GM13976 (cell line): ENCODE measurements at regions not wholly inside any gene's neighbourhood (a gene's known extent, or its start where the extent isn't known, plus 50 kb on each side); places are given as distances from the start of the nearest gene placed in this dataset.

Experiments used
- DNase-seq: peaks from one replicate; pipeline ENCODE4 v3.0.0; 2012; ENCODE audit warnings: low spot score
- in situ Hi-C: fragments of 300-500 bp; cut with MboI; formaldehyde crosslinking; loops from one replicate; pipeline ENCODE4 v1.12.0; 2022; ENCODE audit warnings: low sequenced_read_pairs, mixed read lengths, inconsistent platforms; ENCODE audit not compliant: unreplicated experiment
- TF ChIP-seq, protein P1 (sequence below): IDR thresholded peaks from 2 replicates; pipeline ENCODE4 v1.5.1; 2012; ENCODE audit warnings: borderline replicate concordance, mild to moderate bottlenecking; ENCODE audit not compliant: insufficient read depth; ENCODE audit errors: extremely low read depth, missing control alignments, control extremely low read depth

DNA sequence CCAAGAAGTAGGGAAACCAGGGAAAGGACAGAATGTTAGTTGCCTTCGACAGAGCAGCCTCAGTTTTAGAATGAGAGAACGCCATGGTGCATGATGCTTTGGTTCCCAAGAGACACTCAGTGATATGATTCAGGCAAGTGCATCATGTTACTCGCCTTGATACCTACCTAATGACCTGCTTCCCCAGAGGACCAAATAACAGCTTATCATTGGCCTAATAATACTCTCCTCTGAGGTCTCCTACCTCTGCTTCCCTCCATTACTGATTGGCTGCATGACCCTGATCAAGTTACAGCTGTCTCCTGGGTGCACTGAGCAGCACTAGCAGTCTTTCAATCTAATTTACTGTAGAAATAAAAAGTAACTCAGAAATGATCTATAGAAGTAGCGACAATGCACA is 979.7 kb upstream of the FAT3 start:
- DNase-seq = no peak
- in situ Hi-C loops = no loop called here
- TF ChIP-seq, protein P1, sequence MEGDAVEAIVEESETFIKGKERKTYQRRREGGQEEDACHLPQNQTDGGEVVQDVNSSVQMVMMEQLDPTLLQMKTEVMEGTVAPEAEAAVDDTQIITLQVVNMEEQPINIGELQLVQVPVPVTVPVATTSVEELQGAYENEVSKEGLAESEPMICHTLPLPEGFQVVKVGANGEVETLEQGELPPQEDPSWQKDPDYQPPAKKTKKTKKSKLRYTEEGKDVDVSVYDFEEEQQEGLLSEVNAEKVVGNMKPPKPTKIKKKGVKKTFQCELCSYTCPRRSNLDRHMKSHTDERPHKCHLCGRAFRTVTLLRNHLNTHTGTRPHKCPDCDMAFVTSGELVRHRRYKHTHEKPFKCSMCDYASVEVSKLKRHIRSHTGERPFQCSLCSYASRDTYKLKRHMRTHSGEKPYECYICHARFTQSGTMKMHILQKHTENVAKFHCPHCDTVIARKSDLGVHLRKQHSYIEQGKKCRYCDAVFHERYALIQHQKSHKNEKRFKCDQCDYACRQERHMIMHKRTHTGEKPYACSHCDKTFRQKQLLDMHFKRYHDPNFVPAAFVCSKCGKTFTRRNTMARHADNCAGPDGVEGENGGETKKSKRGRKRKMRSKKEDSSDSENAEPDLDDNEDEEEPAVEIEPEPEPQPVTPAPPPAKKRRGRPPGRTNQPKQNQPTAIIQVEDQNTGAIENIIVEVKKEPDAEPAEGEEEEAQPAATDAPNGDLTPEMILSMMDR = no peak

DNA sequence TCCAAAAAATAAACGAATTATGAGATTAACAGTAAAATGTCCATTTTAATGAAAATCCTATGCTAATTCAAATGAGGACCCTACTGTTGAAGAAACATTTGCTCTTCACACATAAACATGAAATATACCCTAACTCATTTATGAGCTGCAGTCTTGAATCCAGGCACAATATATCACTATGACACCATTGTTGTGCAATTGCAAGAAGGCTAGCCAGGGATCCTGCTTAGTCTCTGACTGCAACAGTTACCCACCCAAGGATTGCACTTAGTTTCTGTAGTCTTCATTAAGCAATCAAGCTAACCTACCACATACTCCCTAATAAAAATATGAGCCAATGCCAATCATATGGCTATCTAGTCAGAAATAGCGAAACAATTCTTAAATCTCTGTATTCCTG is 981.0 kb upstream of the FAT3 start:
- in situ Hi-C loops = no loop called here

GRCh38 chr11:91243051-91243450 is 981.6 kb upstream of the FAT3 start:
- TF ChIP-seq, protein P1 = no peak
- in situ Hi-C loops = no loop called here
- DNase-seq = no peak

More for the DNA sequence above, 981.0 kb upstream of the FAT3 start:
- TF ChIP-seq, protein P1 = no peak
- no peak for DNase-seq

GRCh38 chr11:91241226-91241625 is 983.4 kb upstream of the FAT3 start:
- no peak for DNase-seq
- TF ChIP-seq, protein P1 = no peak
- in situ Hi-C loops = no loop called here

DNA sequence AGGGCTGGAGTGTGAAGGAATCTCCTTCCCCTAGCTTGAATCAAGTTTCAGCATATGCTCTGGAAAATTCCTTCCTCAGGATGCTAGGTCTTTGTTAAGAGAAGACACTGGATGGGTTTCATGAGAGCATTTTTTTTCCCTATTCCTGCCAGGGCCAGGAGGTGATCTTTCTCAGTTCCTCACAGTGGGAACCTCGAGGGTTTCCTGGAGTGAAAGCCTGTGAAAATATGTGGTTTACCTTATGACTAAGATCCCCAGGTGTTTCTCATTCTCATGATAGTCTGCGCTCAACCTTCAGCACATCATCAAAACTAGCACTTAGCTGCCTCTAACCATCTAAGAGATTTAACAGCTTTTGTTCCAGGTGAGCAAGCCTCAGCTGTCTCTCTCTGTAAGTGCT is 985.3 kb upstream of the FAT3 start:
- TF ChIP-seq, protein P1 = no peak
- DNase-seq = no peak
- in situ Hi-C loops = no loop called here

GRCh38 chr11:91231226-91231625 is 993.4 kb upstream of the FAT3 start:
- TF ChIP-seq, protein P1 = no peak
- in situ Hi-C loops = no loop called here
- no peak for DNase-seq

GRCh38 chr11:91230647-91231046 is 994.0 kb upstream of the FAT3 start:
- in situ Hi-C loops = no loop called here
- no peak for DNase-seq

More at GRCh38 chr11:91230647-91231046, 994.0 kb upstream of the FAT3 start:
- TF ChIP-seq, protein P1 = no peak
